Amygdala (tissue), 56 donors: ENCODE measurements at regions not wholly inside any gene's neighbourhood (a gene's known extent, or its start where the extent isn't known, plus 50 kb on each side); places are given as distances from the start of the nearest gene placed in this dataset.

ENCODE experiments used
- DNase-seq, 56 donors: peaks; one replicate each; lab custom pipeline; 2025; lab: John Stamatoyannopoulos, UW

GRCh38 chr10:100612601-100613595, 77.2 kb downstream of the HIF1AN start:
- no peak for DNase-seq

- no peak for DNase-seq
Observed at GRCh38 chr10:100613846-100614245, 78.1 kb downstream of the HIF1AN start.

GRCh38 chr10:100614429-100615095, 78.8 kb downstream of the HIF1AN start:
- no peak for DNase-seq

- DNase-seq: no peak
Observed at GRCh38 chr10:100615241-100615640, 79.5 kb downstream of the HIF1AN start.

GRCh38 chr10:100615908-100616307, 80.2 kb downstream of the HIF1AN start:
- no peak for DNase-seq

- no peak for DNase-seq
Observed at GRCh38 chr10:100618091-100618615, 82.4 kb downstream of the HIF1AN start.

- DNase-seq: no peak
Observed at GRCh38 chr10:100618632-100619255, 83.0 kb downstream of the HIF1AN start.

GRCh38 chr10:100620087-100620835, 84.5 kb downstream of the HIF1AN start:
- DNase-seq: no peak

GRCh38 chr10:100621360-100622205, 85.8 kb downstream of the HIF1AN start:
- no peak for DNase-seq

- no peak for DNase-seq
Observed at GRCh38 chr10:100622946-100623345, 87.2 kb downstream of the HIF1AN start.

- DNase-seq: no peak
Observed at GRCh38 chr10:100623521-100624230, 87.9 kb downstream of the HIF1AN start.

GRCh38 chr10:100624298-100624697, 88.6 kb downstream of the HIF1AN start:
- DNase-seq: no peak

- no peak for DNase-seq
Observed at GRCh38 chr10:100625816-100626215, 90.1 kb downstream of the HIF1AN start.

GRCh38 chr10:100628061-100628460, 92.3 kb downstream of the HIF1AN start:
- no peak for DNase-seq

GRCh38 chr10:100631192-100631591, 95.4 kb downstream of the HIF1AN start:
- no peak for DNase-seq

GRCh38 chr10:100632027-100632426, 96.3 kb downstream of the HIF1AN start:
- peak in 2 of 56 donors; percentile 3 to 4 for DNase-seq

- DNase-seq: no peak
Observed at GRCh38 chr10:100634034-100634433, 98.3 kb downstream of the HIF1AN start.

- no peak for DNase-seq
Observed at GRCh38 chr10:100636848-100637553, 101.3 kb downstream of the HIF1AN start.
